GM19193 (cell line): ENCODE measurements at regions not wholly inside any gene's neighbourhood (a gene's known extent, or its start where the extent isn't known, plus 50 kb on each side); places are given as distances from the start of the nearest gene placed in this dataset.

ENCODE experiments used
- POLR2A ChIP-seq: IDR thresholded peaks from 4 replicates; pipeline ENCODE4 v1.6.1; 2011; ENCODE audit not compliant: insufficient read depth, insufficient read length; ENCODE audit errors: extremely low read depth

DNA sequence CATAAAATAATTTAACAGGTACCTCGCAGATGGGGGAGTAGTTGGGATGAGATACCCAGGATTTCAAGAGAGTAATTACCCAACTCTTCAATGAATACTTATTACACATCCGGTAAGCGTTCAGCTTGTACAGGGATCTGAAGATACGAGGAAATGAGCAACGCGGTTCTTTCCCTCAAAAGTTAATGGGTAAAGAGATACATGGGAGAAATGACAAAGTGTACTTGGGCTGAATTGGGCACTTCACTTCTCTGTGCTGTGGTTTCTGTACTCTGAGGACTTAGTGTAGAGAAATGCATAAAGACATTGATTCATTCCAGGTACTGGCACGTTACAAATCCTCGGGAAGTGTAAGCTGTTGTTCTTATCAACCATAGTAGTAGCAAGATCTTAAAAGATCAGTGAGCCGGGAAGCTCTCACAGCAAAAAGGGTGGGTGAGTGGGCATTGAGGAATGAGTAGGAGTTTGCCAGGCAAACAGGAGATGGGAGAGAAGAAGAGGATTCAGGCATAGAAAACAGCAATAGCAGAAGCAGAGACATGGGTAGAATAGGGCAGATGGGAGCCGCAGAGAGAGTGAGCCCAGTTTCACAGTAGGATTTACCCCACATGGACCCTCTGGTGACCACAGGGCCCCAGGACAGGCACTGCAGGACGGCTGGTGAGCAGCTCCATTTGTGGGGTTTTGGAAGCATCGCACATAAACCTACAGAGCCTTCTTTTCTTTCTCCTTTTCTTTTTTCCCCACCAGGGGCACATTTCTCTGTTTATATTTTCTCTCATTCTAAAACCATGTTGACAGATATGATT, 304.3 kb upstream of the PITRM1 start:
- no peak for TF ChIP-seq POLR2A

DNA sequence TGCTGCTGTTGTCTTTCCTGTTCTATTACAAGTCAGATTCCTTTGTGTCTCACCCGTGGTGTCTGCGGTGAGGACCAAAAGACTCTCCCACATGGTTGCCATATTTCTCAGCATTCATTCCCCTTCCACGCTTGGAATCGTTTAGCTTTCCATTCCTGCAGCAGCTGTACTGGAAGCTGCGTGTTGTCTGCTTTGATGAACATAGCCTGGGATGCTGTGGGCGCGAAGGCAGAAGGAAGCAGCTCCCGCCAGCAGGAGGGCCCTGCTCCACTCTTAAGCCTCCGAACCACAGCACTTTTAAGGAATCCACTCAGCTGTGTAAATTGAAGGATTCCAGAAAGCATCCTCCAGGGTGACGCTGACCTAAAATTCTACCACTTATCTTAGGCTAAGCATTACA, 303.6 kb upstream of the PITRM1 start:
- TF ChIP-seq POLR2A: no peak

DNA sequence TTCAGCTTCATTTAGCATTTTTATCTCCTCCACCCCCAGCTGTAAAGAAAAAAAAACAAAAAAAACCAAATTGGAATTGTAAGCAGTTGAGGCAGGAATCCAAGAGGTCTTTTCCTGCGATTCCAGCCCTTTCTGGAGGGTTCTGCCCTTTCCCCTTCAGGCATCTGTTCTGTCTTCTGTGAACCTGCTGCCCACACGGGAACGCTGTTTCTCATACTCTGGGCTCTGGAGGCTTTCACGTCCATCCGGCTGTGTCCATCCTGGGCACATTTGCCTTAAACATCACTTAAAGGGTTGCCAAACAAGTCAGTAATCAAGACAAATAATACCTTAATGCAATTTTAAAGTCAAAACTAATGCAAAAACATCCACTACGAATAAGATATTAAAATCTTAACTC, 302.8 kb upstream of the PITRM1 start:
- TF ChIP-seq POLR2A: no peak

DNA sequence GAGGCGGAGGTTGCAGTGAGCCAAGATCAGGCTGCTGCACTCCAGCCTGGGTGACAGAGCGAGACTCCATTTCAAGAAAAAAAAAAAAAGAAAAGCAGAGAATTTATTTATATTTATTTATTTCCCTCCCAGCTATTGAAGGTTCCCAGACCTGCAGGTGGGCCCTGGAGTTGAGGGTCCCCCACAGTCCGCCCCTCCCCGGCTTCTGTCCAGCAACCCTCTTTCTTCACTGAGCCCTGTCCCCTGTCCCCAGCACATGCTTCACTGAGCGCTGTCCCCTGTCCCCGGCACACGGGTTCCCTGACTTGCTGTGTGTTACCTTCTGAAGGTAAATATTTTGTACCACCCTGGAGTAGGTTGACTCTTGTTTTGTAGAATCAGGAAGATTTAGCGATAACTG, 301.7 kb upstream of the PITRM1 start:
- TF ChIP-seq POLR2A: no peak

DNA sequence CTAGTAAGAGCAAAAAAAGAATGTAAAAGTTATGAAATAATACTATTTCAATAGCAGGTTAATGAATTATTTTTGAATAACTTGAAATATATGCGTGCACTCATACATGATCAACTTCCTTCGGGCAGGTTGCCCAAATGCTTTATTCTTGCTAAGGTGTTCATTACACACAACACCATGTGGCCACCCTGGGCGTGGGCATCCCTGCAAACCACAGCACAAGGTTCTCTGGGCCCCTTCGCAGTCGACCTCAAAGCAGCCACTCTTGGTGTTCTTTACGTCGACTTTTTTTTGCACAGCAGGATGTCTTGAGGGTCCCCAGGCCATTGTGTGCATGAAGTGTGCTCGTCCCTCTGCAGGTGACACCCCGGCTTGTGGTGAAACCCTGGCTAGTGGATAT, 300.7 kb upstream of the PITRM1 start:
- TF ChIP-seq POLR2A: no peak

DNA sequence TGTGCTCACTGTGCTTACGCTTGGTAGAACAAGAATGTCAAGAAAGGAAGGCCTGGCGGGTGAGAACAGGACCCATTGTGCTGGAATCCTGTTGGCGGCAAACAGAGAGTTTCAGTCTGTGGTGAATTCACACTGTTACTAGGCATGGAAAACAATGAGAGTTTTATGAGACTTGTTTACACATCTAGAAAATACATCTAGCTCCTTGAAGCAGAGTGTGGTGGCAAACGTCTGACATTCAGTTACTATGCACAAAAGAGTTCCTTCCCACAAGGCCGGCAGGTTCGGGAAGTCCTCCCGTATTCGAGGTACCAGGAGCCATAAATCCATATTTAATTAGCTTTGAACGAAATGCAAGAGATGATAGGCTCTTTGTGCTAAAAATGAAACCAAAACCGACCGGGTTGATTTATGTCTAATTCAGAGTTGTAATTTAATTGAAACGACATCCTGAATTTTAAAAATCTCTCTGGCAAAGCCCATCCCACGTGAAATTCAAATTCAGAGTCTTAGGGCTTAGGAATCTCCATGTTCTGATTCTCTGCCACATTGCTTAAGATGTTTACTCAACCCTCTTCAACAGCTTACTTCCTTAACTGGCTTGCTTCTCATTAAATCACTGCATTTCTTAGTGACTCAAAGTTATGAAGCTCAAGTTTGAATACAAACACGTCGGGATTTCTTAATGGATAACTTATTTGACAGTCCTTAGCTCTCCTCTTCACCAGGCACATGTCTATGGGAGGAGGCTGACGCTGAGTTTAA, 299.9 kb upstream of the PITRM1 start:
- no peak for TF ChIP-seq POLR2A

GRCh38 chr10:3471927-3472286, 299.3 kb upstream of the PITRM1 start:
- TF ChIP-seq POLR2A: no peak

DNA sequence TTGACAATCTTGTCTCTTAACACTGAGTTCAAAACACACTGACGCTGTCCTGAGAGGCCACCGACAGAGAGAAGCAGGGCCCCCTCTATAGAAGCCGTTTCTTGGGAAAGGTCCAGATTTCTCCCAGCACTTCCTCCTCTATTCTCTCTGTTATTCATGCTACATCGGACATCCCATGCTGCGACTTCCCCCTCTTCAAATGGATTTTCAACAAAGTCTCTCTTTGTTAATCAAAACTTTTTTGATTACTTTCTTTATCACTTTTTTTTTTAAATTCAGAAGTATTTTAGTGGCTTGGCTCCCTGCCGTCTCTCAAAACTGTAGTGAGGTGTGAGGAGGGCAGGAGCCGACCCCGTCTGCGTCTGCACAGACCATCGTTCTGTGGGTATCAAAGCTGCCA, 298.9 kb upstream of the PITRM1 start:
- TF ChIP-seq POLR2A: no peak

- no peak for TF ChIP-seq POLR2A
Observed at GRCh38 chr10:3470191-3470590, 297.6 kb upstream of the PITRM1 start.

GRCh38 chr10:3469639-3470020, 297.0 kb upstream of the PITRM1 start:
- no peak for TF ChIP-seq POLR2A

DNA sequence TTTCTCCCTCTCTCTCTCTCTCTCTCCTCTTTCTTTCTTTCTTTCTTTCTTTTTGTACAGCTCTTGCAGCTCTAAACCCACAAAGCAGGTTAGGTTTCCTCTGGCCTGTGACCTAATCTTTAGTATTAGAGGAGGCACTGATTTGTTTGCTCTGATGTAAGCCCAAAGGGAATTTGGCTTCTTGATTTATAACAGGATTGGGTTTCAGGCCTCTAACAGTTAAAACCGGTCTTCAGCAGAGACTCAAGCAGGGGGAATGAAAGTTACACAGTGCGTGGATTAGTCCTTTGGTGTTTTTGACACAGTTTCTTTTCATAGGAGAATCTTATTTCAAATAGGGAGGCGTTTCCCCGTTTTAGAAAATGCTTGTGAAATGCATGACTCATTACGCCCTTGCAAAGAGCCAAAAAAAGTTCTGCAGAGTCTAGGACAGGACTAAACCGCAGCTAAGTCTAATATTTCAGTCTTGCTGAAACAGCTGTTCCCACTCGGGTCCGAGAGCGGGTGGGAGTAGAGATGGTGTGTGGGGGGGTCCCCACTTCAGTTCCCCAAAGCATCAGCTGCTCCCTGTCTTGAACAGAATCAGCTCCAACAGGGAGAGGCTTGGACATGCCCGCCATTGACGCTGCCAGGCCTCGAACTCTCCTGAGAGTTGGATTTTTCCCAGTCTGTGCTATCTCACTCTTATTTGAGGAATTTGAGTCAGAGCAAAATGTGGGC, 296.5 kb upstream of the PITRM1 start:
- no peak for TF ChIP-seq POLR2A

DNA sequence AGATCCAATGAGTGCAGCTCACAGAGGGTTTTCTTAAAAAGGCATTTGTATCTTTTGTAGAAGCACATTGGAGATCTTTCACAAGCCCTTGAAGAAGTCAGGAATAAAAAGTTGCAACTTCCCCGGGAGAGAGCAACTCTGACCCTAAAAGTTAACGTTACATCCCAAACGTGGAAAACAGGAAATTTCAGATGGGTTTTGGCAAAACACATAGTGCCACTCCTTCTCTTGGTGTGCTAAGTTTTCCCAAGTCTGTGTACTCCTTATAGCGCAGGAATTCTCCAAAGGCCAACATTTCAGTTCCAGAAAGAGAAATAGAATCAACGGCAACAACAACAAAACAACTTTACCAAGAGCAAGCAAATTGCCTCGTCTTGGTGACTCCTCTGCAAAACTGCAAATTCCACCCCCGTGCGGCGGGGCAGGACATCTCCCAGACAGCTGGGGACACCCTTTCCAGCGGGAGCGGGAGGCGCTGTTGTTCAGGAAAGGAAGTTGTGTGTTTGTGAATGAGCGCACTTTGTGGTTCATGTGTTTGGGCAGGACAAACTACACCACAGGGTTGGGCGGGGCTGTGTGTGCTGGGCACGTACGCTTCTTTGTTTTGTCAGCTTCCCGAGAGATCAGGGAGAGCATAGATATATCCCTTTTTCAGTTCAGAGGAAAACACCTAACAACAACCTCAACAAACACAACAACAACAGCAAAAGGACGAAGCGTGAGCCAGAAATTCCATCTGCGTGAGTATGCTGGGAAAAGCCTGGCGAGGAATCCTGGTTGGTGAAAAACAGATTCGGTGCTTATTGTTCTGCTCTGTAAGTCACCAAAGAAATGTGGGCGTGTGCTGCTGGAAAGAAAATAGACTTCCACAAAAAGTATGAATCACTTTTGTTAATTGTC, 294.7 kb upstream of the PITRM1 start:
- TF ChIP-seq POLR2A: no peak

DNA sequence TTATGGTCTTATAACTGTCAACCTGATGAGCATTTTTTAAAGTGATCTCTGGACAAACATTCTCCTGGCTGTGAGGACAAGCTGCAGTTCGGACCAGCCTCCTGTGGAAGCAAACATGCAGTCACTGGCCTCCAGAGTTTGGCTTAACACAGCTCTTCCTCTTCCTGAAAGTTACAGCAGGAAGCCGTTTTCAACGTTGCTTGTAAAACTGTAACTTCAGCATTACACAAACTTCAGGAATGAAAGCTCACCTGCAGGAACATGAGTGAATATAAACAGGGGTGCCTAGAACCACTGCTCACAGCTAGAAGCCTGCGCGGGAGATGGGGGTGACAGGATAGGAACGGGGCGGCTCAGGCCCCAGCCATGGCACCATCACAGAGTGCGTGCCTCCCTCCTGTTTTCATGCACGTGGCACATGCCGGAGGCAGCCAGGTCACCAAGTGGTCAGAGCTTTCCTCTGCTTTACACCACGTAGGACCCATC, 292.9 kb upstream of the PITRM1 start:
- TF ChIP-seq POLR2A: no peak

DNA sequence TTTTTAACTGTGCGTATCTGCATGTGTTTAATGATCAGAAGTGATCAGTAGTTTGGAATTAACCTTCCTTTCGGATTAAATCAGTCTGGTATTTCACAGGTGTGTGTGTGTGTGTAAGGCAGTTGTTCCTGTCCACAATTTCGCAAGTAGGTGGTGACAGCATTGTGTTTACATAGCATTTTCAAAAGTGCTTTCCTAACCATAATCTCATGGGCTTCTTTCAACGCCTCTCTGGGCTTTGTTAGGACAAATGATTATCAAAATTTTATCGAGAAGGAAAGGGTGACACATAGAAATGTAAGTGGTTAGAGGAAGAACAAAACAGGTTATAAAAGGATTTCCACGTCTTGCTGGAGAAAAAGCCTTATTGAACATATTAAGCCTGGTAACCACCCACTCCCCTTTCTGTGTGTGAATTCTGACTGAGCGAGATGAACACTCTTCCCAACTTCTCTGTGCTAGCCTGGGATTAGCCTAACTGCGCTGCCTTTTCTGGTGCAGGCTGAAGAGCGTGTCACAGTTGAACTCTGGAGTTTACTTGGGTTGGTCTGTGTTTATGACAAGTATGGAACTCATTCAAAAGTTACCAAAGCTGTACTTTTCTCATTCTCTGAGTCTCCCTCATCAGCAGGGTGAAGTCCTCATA, 292.3 kb upstream of the PITRM1 start:
- no peak for TF ChIP-seq POLR2A

DNA sequence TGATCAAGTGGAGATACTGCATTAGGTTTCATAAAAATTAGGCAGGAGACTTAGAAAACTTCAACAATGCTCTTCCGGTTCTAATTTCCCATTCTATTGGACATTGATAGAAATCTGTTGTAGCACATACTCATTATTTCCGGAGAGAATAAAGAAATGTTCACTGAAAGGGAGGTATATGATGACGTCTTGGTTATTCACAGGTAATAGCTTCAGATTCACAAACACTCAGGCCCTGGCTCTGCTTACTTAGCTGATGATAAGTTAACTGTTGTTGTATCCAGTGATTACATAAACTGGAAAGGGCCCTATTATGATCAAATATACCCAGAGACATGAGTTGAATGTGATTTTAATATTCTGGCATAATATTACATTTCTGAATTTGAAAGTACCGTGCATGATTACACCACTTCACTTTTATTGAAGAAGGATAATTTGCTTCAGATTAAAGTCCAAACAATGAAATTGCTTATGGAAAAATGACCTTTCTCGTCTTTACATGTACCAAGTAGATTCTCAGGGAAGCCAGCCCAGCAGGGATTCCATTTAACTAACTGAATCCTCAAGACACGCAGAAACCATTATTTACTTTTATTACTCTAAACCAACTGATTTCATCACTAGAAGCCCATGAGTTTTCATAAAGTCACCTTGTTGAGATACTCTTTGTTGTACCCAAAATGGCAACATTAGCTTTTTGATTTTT, 288.0 kb upstream of the PITRM1 start:
- no peak for TF ChIP-seq POLR2A
